ENCODE measurements at regions not wholly inside any gene's neighbourhood (a gene's known extent, or its start where the extent isn't known, plus 50 kb on each side); places are given as distances from the start of the nearest gene placed in this dataset.

- TF ChIP-seq, protein P1, sequence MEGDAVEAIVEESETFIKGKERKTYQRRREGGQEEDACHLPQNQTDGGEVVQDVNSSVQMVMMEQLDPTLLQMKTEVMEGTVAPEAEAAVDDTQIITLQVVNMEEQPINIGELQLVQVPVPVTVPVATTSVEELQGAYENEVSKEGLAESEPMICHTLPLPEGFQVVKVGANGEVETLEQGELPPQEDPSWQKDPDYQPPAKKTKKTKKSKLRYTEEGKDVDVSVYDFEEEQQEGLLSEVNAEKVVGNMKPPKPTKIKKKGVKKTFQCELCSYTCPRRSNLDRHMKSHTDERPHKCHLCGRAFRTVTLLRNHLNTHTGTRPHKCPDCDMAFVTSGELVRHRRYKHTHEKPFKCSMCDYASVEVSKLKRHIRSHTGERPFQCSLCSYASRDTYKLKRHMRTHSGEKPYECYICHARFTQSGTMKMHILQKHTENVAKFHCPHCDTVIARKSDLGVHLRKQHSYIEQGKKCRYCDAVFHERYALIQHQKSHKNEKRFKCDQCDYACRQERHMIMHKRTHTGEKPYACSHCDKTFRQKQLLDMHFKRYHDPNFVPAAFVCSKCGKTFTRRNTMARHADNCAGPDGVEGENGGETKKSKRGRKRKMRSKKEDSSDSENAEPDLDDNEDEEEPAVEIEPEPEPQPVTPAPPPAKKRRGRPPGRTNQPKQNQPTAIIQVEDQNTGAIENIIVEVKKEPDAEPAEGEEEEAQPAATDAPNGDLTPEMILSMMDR (IDR thresholded peaks at IDR 0.05) = no peak
- TF ChIP-seq POLR2A (IDR thresholded peaks at IDR 0.05) = no peak
Measured at GRCh38 chr4:45621971-45622370, 501.9 kb downstream of the GABRG1 start.

Data from Peyer's patch (tissue), 4 donors.